ENCODE measurements at regions not wholly inside any gene's neighbourhood (a gene's known extent, or its start where the extent isn't known, plus 50 kb on each side); places are given as distances from the start of the nearest gene placed in this dataset.

DNA sequence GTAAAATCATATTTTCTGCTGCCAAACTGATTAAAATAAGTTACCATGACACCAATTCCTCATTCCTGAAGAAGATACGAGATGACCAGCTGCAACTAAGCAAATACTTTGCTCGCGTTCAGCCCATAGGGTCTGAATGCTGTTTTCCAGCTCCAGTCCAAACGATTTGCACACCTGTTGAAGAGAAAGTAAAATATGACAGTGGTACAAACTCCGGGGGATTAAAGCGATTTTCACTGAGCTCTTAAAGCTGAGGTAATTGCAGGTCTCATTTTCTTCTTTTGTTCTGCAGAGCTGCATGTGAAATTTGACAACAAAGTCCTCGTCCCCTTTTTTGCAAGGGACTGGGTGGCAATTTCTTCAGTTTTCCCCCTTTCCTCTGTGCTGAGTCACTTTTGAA is 118.4 kb downstream of the NR2F2 start:
- TF ChIP-seq ZNF677 (tag by site-specific recombination; IDR thresholded peaks at IDR 0.05) (no peak), CTCF (tag by site-specific recombination; IDR thresholded peaks at IDR 0.05) (no peak), ZNF146 (tag by site-specific recombination; IDR thresholded peaks at IDR 0.05) (no peak), KLF16 (tag by site-specific recombination; IDR thresholded peaks at IDR 0.05) (no peak), ZNF707 (tag by site-specific recombination; IDR thresholded peaks at IDR 0.05) (no peak), ZBTB49 (tag by site-specific recombination; IDR thresholded peaks at IDR 0.05; ENCODE audit: low read depth) (no peak), YY1 (tag by site-specific recombination; IDR thresholded peaks at IDR 0.05) (no peak), ZNF473 (tag by site-specific recombination; IDR thresholded peaks at IDR 0.05) (no peak), ZNF157 (tag by site-specific recombination; IDR thresholded peaks at IDR 0.05) (no peak), ZNF558 (tag by site-specific recombination; IDR thresholded peaks at IDR 0.05) (no peak)
- TF ChIP-seq, protein P1, sequence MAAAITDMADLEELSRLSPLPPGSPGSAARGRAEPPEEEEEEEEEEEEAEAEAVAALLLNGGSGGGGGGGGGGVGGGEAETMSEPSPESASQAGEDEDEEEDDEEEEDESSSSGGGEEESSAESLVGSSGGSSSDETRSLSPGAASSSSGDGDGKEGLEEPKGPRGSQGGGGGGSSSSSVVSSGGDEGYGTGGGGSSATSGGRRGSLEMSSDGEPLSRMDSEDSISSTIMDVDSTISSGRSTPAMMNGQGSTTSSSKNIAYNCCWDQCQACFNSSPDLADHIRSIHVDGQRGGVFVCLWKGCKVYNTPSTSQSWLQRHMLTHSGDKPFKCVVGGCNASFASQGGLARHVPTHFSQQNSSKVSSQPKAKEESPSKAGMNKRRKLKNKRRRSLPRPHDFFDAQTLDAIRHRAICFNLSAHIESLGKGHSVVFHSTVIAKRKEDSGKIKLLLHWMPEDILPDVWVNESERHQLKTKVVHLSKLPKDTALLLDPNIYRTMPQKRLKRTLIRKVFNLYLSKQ (tag by site-specific recombination; IDR thresholded peaks at IDR 0.05; ENCODE audit: borderline replicate concordance) = no peak

All from HEK293 (cell line).